BLaER1 (cell line): ENCODE measurements at regions not wholly inside any gene's neighbourhood (a gene's known extent, or its start where the extent isn't known, plus 50 kb on each side); places are given as distances from the start of the nearest gene placed in this dataset.

Experiments
- H3K27ac ChIP-seq: shearing (Covaris generic); formaldehyde crosslinking; 2 replicates; pipeline ENCODE4 v1.8.1; 2022
- H3K27me3 ChIP-seq: shearing (Covaris generic); formaldehyde crosslinking; 2 replicates; pipeline ENCODE4 v1.8.1; 2022
- H3K36me3 ChIP-seq: shearing (Covaris generic); formaldehyde crosslinking; 2 replicates; pipeline ENCODE4 v1.8.1; 2022
- H3K4me1 ChIP-seq: shearing (Covaris generic); formaldehyde crosslinking; 2 replicates; pipeline ENCODE4 v1.8.1; 2022
- H3K4me2 ChIP-seq: shearing (Covaris generic); formaldehyde crosslinking; 2 replicates; pipeline ENCODE4 v1.8.1; 2022
- H3K4me3 ChIP-seq: shearing (Covaris generic); formaldehyde crosslinking; 2 replicates; pipeline ENCODE4 v1.8.1; 2022
- H3K9ac ChIP-seq: shearing (Covaris generic); formaldehyde crosslinking; 2 replicates; pipeline ENCODE4 v1.8.1; 2022
- H3K9me3 ChIP-seq: shearing (Covaris generic); formaldehyde crosslinking; 2 replicates; pipeline ENCODE4 v1.8.1; 2022
- H4K20me1 ChIP-seq: shearing (Covaris generic); formaldehyde crosslinking; 2 replicates; pipeline ENCODE4 v1.8.1; 2022
- Cebpa-rat ChIP-seq: shearing (Covaris generic); IDR thresholded peaks from 2 replicates; pipeline ENCODE4 v1.8.1; 2022

DNA sequence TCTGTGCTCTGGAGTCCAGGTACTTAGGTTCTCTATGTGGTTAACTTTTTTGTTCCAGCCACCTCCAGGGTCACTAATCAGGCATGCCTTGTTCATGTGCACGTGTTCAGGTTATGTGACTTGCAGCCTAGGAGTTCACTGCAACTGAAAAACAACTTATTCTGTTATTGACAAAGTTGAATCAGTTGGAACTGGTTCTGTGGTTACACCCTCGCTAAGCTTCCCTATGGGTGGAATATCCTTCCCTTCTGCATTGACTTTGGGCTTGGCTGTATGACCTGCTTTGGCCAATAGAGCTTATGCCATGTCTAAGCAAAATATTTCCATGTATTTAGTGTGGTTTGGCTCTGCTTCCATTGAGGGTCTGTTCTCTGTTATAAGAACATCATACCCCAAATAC lies 66.0 kb upstream of the DNAH14 start:
- Histone ChIP-seq H3K36me3 (no peaks in the 10 kb centered on the region), H4K20me1 (no peaks in the 10 kb centered on the region), H3K4me3 (no peak overlapping the region), H3K27ac (no peak overlapping the region), H3K27me3 (no peaks in the 10 kb centered on the region), H3K9ac (no peak overlapping the region), H3K4me1 (no peaks in the 10 kb centered on the region), H3K9me3 (peaks cover 33% of the 10 kb centered on the region), H3K4me2 (no peak overlapping the region)
- TF ChIP-seq Cebpa-rat, result no peak

DNA sequence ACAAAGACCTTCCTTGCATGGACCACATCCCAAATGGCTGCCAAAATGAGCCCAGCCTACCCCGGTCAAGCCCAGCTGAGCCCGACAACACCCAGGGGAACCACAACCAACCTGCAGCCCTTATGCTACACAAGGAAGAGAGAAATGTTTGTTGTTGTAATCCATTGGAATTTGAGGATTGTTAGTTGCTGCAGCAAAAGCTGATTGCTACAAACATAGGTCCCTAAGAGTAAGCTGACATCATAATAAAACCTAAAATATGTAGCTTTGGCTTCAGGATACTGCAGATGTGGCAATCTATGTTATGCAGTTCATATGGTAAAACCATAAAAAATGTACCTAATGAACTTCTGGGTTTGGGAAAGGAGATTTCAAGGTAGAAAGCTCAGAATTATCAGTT lies 65.5 kb upstream of the DNAH14 start:
- Histone ChIP-seq H3K36me3 (no peaks in the 10 kb centered on the region), H3K27me3 (no peaks in the 10 kb centered on the region), H3K9ac (no peak overlapping the region), H4K20me1 (no peaks in the 10 kb centered on the region), H3K4me3 (no peak overlapping the region), H3K9me3 (peaks cover 33% of the 10 kb centered on the region), H3K4me1 (no peaks in the 10 kb centered on the region), H3K4me2 (no peak overlapping the region), H3K27ac (no peak overlapping the region)
- TF ChIP-seq Cebpa-rat, result no peak

DNA sequence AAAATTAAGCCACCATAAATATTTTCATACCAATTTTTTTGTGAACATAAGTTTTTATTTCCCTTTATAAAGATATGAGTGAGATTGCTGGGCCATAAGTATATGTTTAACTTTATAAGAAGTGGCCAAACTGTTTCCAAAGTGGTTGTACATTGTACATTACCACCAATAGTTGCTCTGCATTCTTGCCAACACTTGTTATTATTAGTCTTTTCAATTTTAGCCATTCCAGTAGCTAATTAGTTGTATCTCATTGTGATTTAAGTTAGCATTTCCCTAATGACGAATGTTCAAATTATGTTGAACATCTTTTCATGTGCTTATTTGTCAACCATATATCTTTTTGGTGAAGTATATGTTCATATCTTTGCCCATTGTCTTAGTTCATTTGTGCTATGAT lies 64.0 kb upstream of the DNAH14 start:
- no peak for TF ChIP-seq Cebpa-rat
- H3K4me1 ChIP-seq, result no peaks in the 10 kb centered on the region

DNA sequence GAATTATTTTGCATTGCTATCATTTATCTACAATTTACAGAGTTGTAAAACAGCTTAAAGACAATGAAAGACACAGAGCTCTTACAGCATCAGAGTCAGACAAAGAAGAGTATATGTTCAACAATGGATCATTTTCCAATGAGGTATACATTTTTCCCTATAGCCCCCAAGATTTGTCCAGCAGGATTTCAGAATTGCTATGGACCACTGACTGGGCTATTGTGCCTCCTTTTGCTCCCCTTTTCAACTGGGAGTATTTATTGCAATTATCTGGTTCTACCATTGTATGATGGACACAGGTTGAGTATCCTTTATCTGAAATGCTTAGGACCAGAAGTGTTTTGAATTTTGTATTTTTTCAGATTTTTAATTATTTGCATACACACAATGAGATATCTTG lies 62.5 kb upstream of the DNAH14 start:
- Histone ChIP-seq H3K4me3 (no peak overlapping the region), H3K36me3 (no peaks in the 10 kb centered on the region)

More for the DNA sequence above, 64.0 kb upstream of the DNAH14 start:
- Histone ChIP-seq H3K9me3 (peaks cover 33% of the 10 kb centered on the region), H3K27me3 (no peaks in the 10 kb centered on the region), H4K20me1 (no peaks in the 10 kb centered on the region), H3K4me3 (no peak overlapping the region), H3K4me2 (no peak overlapping the region), H3K36me3 (no peaks in the 10 kb centered on the region), H3K9ac (no peak overlapping the region), H3K27ac (no peak overlapping the region)

DNA sequence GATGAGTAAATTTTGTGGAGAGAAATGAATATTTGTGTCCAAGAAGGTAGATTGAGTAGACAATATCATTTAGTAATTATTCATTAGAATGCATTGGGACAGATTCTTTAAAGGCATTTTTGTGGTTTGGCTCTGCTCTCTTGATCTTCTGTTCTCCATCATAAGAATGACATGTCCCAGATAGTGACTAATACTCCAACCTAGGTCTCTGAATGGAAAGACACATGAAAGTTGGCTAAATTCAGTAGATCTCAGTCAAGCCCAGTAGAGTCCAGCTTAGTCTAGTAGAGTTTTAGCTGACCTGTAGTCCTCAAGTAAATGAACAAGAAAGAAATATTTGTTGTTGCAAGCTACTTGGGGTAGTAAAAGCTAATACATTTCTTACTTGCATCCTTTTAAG lies 61.8 kb upstream of the DNAH14 start:
- no peak for TF ChIP-seq Cebpa-rat
- Histone ChIP-seq H3K9ac (no peak overlapping the region), H3K27ac (no peak overlapping the region), H3K4me2 (no peak overlapping the region), H3K4me3 (no peak overlapping the region), H3K27me3 (no peaks in the 10 kb centered on the region), H3K36me3 (no peaks in the 10 kb centered on the region), H3K9me3 (peaks cover 33% of the 10 kb centered on the region), H4K20me1 (no peaks in the 10 kb centered on the region), H3K4me1 (no peaks in the 10 kb centered on the region)

More for the DNA sequence above, 62.5 kb upstream of the DNAH14 start:
- H3K27me3 ChIP-seq, result no peaks in the 10 kb centered on the region
- no peak overlapping the region for H3K4me2 ChIP-seq
- H3K27ac ChIP-seq, result no peak overlapping the region
- no peak overlapping the region for H3K9ac ChIP-seq
- no peak for TF ChIP-seq Cebpa-rat
- H3K4me1 ChIP-seq, result no peaks in the 10 kb centered on the region
- no peaks in the 10 kb centered on the region for H4K20me1 ChIP-seq
- H3K9me3 ChIP-seq, result peaks cover 33% of the 10 kb centered on the region

DNA sequence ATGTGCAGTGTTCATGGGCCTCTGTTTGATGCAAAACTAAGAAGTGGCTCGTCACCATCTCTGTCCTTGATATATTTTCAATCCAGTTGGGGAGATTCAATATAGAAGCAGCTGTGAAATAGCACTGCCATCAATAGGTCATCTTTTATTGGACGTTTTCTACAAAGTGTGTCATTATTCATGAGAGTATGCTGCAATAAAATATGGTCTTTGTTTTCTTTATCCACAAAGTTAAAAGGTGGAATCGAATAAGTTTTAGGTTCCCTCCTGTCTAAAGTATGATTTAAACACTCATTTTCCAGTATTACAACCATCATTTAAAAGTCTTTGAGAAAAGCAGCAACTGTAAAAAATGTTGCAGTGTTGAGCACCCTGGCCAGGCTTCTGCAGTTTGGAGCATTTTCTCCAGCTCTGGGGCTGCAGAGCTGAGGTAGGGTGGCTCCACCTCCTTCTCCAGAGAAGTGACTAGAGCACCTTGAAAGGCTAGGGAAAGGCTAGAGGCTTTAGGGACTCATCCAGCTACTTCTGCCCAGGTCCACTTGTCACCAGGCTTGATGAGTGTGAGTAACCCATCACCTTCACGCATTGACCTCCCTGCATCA lies 56.5 kb upstream of the DNAH14 start:
- Histone ChIP-seq H3K27me3 (no peaks in the 10 kb centered on the region), H3K9me3 (no peaks in the 10 kb centered on the region), H3K36me3 (no peaks in the 10 kb centered on the region), H3K27ac (no peak overlapping the region), H3K4me3 (no peak overlapping the region), H4K20me1 (no peaks in the 10 kb centered on the region), H3K9ac (no peak overlapping the region), H3K4me1 (no peaks in the 10 kb centered on the region), H3K4me2 (no peak overlapping the region)
- no peak for TF ChIP-seq Cebpa-rat

DNA sequence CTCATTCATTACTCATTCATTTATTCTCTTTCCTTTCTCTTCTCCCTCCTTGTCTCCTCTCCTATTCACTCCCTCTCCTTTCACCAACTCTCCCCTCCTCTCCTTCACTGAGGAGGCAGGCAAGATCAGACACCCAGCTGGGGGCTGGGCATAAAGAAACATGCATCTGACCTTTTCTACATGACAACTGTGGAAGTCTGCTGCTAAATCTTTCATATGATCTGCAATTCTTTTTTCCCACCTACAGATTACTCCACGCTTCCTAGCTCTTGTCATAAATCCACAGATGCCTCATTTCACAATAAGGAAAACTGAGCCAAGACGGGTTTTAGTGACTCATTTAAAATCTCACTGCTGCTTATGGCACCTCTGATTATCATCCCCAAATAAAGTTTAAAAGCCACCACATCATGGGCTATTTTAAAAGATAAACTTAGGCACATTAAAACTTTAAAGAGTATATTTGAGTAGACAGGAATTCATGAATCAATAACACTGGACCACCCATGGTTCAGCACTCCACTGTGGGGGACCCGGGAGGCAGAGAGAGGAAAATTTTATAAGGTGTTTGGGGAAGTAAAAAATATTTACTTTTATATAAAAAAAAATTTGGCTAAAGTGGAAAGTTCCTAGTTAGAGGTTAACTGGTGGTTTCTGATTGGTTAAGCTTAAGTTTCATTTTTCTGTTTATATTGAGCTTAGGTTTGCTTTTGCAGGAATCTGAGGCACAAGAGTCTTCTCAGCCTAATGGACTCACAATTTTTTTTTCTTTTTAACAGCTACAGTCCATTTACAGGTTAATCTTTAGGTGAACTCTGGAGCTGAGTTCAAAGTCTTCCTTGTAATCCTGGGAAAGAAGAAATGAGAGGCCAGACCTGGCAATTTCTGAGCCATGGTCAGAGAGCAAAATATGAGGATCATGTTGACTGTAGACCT lies 55.8 kb upstream of the DNAH14 start:
- Histone ChIP-seq H3K4me3 (no peak overlapping the region), H3K9ac (no peak overlapping the region), H3K4me1 (no peaks in the 10 kb centered on the region), H3K4me2 (no peak overlapping the region), H3K27me3 (no peaks in the 10 kb centered on the region), H4K20me1 (no peaks in the 10 kb centered on the region), H3K36me3 (no peaks in the 10 kb centered on the region), H3K9me3 (no peaks in the 10 kb centered on the region), H3K27ac (no peak overlapping the region)
- TF ChIP-seq Cebpa-rat, result no peak

DNA sequence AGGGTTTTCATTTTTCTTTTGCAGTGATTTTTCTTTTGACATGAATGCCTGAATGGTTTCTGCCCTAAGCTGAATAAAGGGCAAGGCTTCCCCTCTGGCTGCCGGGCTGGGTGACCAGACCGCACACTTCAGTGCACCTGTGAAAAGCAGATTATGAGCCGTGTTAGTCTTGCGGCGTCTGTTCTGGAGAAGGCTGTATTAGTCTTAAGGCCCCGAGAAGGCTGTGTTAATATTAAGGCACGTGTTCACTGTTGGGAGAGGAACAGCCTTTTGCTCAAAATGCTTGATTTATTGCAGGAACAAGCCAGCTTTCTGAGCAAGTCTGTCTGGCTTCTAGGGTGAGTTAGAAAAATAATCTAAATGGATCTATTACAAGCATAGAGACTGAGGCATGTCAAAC lies 54.7 kb upstream of the DNAH14 start:
- H3K4me2 ChIP-seq, result no peak overlapping the region
- no peaks in the 10 kb centered on the region for H3K4me1 ChIP-seq
- no peak for TF ChIP-seq Cebpa-rat
- H3K36me3 ChIP-seq, result no peaks in the 10 kb centered on the region
- H3K27me3 ChIP-seq, result no peaks in the 10 kb centered on the region
- no peak overlapping the region for H3K27ac ChIP-seq
- no peaks in the 10 kb centered on the region for H3K9me3 ChIP-seq
- no peak overlapping the region for H3K9ac ChIP-seq
- H4K20me1 ChIP-seq, result no peaks in the 10 kb centered on the region
- no peak overlapping the region for H3K4me3 ChIP-seq

DNA sequence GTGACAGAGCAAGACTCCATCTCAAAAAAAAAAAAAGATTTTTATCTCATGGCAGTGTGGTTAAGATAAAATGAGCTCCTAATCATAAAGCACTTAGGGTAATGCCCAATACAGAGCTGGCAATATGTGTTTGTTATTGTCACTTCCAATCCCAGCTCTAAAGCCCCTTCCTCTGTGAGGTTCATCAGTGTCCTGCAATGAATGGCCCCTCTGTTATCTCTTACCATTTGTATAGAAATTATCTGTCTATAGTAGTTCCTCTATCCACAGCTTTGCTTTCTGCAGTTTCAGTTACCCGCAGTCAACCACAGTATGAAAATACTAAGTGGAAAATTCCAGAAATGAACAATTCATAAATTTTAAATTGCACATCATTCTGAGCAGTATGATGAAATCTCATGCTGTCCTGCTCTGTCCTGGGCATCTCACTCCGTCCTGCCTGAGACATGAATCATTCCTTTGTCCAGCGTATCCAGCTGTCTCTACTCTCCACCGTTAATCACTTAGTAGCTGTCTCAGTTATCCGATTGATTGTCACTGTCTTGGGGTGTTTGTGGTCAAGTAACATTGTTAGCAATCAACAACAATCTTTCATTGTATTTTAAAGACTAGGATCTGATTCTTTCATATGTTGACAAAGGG lies 50.2 kb upstream of the DNAH14 start:
- H3K36me3 ChIP-seq, result no peaks in the 10 kb centered on the region
- no peaks in the 10 kb centered on the region for H3K27me3 ChIP-seq
- TF ChIP-seq Cebpa-rat, result no peak
- no peak overlapping the region for H3K27ac ChIP-seq
- no peaks in the 10 kb centered on the region for H4K20me1 ChIP-seq
- H3K9me3 ChIP-seq, result no peaks in the 10 kb centered on the region
- no peak overlapping the region for H3K9ac ChIP-seq
- no peak overlapping the region for H3K4me2 ChIP-seq
- H3K4me3 ChIP-seq, result no peak overlapping the region
- no peaks in the 10 kb centered on the region for H3K4me1 ChIP-seq
